ENCODE measurements at regions not wholly inside any gene's neighbourhood (a gene's known extent, or its start where the extent isn't known, plus 50 kb on each side); places are given as distances from the start of the nearest gene placed in this dataset.

- Mint-ChIP-seq H3K27ac (peak overlapping the region; percentile 92), H3K4me1 (ENCODE audit: unreplicated experiment) (peaks cover 23% of the 10 kb centered on the region), H3K36me3 (no peaks in the 10 kb centered on the region), H3K4me3 (no peak overlapping the region), H3K9me3 (peaks cover 6% of the 10 kb centered on the region), H3K27me3 (no peaks in the 10 kb centered on the region)
- no peak for TF ChIP-seq CTCF (conservative IDR thresholded peaks at IDR 0.05)
- DNase-seq (ENCODE audit: extremely low spot score, unreplicated experiment): no peak
Observed at GRCh38 chr1:91121366-91121765, 99.5 kb upstream of the ZNF644 start.

GRCh38 chr1:91120936-91121335 is 99.1 kb upstream of the ZNF644 start:
- no peaks in the 10 kb centered on the region for H3K36me3 Mint-ChIP-seq
- peak overlapping the region; percentile 92 for H3K27ac Mint-ChIP-seq
- H3K4me3 Mint-ChIP-seq: peak overlapping the region; percentile 50
- peaks cover 6% of the 10 kb centered on the region for H3K9me3 Mint-ChIP-seq
- H3K27me3 Mint-ChIP-seq: no peaks in the 10 kb centered on the region
- TF ChIP-seq CTCF (conservative IDR thresholded peaks at IDR 0.05): no peak
- H3K4me1 Mint-ChIP-seq (ENCODE audit: unreplicated experiment): peaks cover 23% of the 10 kb centered on the region
- DNase-seq (ENCODE audit: extremely low spot score, unreplicated experiment): no peak

GRCh38 chr1:91120421-91120820 is 98.6 kb upstream of the ZNF644 start:
- H3K36me3 Mint-ChIP-seq: no peaks in the 10 kb centered on the region
- no peaks in the 10 kb centered on the region for H3K27me3 Mint-ChIP-seq
- H3K27ac Mint-ChIP-seq: peak overlapping the region; percentile 92
- peaks cover 23% of the 10 kb centered on the region for H3K4me1 Mint-ChIP-seq (ENCODE audit: unreplicated experiment)
- peaks cover 6% of the 10 kb centered on the region for H3K9me3 Mint-ChIP-seq
- DNase-seq (ENCODE audit: extremely low spot score, unreplicated experiment): no peak
- H3K4me3 Mint-ChIP-seq: no peak overlapping the region
- no peak for TF ChIP-seq CTCF (conservative IDR thresholded peaks at IDR 0.05)

- Mint-ChIP-seq H3K27me3 (no peaks in the 10 kb centered on the region), H3K9me3 (no peaks in the 10 kb centered on the region), H3K4me1 (ENCODE audit: unreplicated experiment) (no peaks in the 10 kb centered on the region), H3K4me3 (no peak overlapping the region), H3K27ac (no peak overlapping the region), H3K36me3 (no peaks in the 10 kb centered on the region)
- no peak for DNase-seq (ENCODE audit: extremely low spot score, unreplicated experiment)
- no peak for TF ChIP-seq CTCF (conservative IDR thresholded peaks at IDR 0.05)
Observed at GRCh38 chr1:91104712-91105111, 82.9 kb upstream of the ZNF644 start.

- Mint-ChIP-seq H3K27me3 (no peaks in the 10 kb centered on the region), H3K9me3 (no peaks in the 10 kb centered on the region), H3K27ac (no peak overlapping the region), H3K4me3 (no peak overlapping the region), H3K4me1 (ENCODE audit: unreplicated experiment) (no peaks in the 10 kb centered on the region), H3K36me3 (no peaks in the 10 kb centered on the region)
- TF ChIP-seq CTCF (conservative IDR thresholded peaks at IDR 0.05): no peak
- DNase-seq (ENCODE audit: extremely low spot score, unreplicated experiment): no peak
Observed at GRCh38 chr1:91101328-91101727, 79.5 kb upstream of the ZNF644 start.

All from type B pancreatic cell (in vitro differentiated cells).